GM12878 (cell line): ENCODE measurements at regions not wholly inside any gene's neighbourhood (a gene's known extent, or its start where the extent isn't known, plus 50 kb on each side); places are given as distances from the start of the nearest gene placed in this dataset.

Experiments
- ATF3 ChIP-seq: IDR thresholded peaks from 2 replicates; pipeline ENCODE4 v1.6.1; 2011; ENCODE audit warnings: low read depth, mild to moderate bottlenecking, low read length, moderate library complexity, borderline replicate concordance; ENCODE audit errors: extremely low read depth
- CEBPB ChIP-seq, 2 experiments: fragments of 150-350 bp in 1 of 2; IDR thresholded peaks; 2 replicates each; pipeline ENCODE4 v1.6.1; 2012 to 2014; ENCODE audit warnings: low read depth in 2 of 2, low read length in 2 of 2, borderline replicate concordance in 1 of 2, inconsistent platforms in 1 of 2
- EED ChIP-seq: sonication (generic); IDR thresholded peaks from 2 replicates; pipeline ENCODE4 v1.6.1; 2016; ENCODE audit warnings: antibody characterized with exemption, low read depth
- EGR1 ChIP-seq, 2 experiments: IDR thresholded peaks; 1 replicate in 1 of 2; 2 replicates in 1 of 2; pipeline ENCODE4 v1.6.1; 2011 to 2012; ENCODE audit warnings: low read depth in 2 of 2, low read length in 2 of 2, borderline replicate concordance in 1 of 2, mild to moderate bottlenecking in 1 of 2, moderate library complexity in 1 of 2
- ELK1 ChIP-seq: IDR thresholded peaks from 2 replicates; pipeline ENCODE4 v1.6.1; 2012; ENCODE audit warnings: low read depth, low read length, improper control_type of control experiment
- FOXM1 ChIP-seq: IDR thresholded peaks from 2 replicates; pipeline ENCODE4 v1.6.1; 2012; ENCODE audit warnings: low read depth, mild to moderate bottlenecking, inconsistent platforms, low read length, moderate library complexity
- GATAD2B ChIP-seq: fragments of 450-650 bp; conservative IDR thresholded peaks from 2 replicates; pipeline ENCODE4 v1.6.1; 2017; ENCODE audit warnings: low read depth, mild to moderate bottlenecking, moderate library complexity
- MAX ChIP-seq: IDR thresholded peaks from 2 replicates; pipeline ENCODE4 v1.6.1; 2012; ENCODE audit warnings: low read depth, low read length, improper control_type of control experiment
- MEF2A ChIP-seq: IDR thresholded peaks from 2 replicates; pipeline ENCODE4 v1.6.1; 2011; ENCODE audit warnings: low read depth, mild to moderate bottlenecking, low read length, moderate library complexity; ENCODE audit not compliant: insufficient read depth
- NFXL1 ChIP-seq: fragments of 450-650 bp; IDR thresholded peaks from 2 replicates; pipeline ENCODE4 v1.6.1; 2017; ENCODE audit warnings: antibody characterized with exemption, mild to moderate bottlenecking, borderline replicate concordance
- PAX8 ChIP-seq: fragments of 450-650 bp; IDR thresholded peaks from 2 replicates; pipeline ENCODE4 v1.6.1; 2017; ENCODE audit warnings: mild to moderate bottlenecking, moderate library complexity
- PBX3 ChIP-seq: IDR thresholded peaks from 2 replicates; pipeline ENCODE4 v1.6.1; 2011; ENCODE audit warnings: mild to moderate bottlenecking, low read depth, low read length, moderate library complexity; ENCODE audit not compliant: insufficient replicate concordance
- POLR2A ChIP-seq: IDR thresholded peaks from 2 replicates; pipeline ENCODE4 v1.6.1; 2011; ENCODE audit warnings: low read depth, mild to moderate bottlenecking, low read length
- TARDBP ChIP-seq: IDR thresholded peaks from 2 replicates; pipeline ENCODE4 v1.6.1; 2016; ENCODE audit warnings: borderline replicate concordance

GRCh38 chr5:99019254-99019653 is 90.4 kb upstream of the CHD1 start:
- TF ChIP-seq TARDBP (no peak), ELK1 (no peak), EGR1 (IDR thresholded peaks at IDR 0.05; ENCODE audit: borderline replicate concordance in 1 of 2, low read depth in 2 of 2, low read length in 2 of 2) (no peak), FOXM1 (no peak), CEBPB (IDR thresholded peaks at IDR 0.05; ENCODE audit: borderline replicate concordance in 1 of 2, low read depth in 2 of 2, low read length in 2 of 2) (no peak), POLR2A (no peak), MEF2A (no peak), MAX (no peak), EED (no peak), PAX8 (no peak), GATAD2B (no peak), NFXL1 (no peak), PBX3 (no peak), ATF3 (no peak)
